ENCODE measurements at regions not wholly inside any gene's neighbourhood (a gene's known extent, or its start where the extent isn't known, plus 50 kb on each side); places are given as distances from the start of the nearest gene placed in this dataset.

DNA sequence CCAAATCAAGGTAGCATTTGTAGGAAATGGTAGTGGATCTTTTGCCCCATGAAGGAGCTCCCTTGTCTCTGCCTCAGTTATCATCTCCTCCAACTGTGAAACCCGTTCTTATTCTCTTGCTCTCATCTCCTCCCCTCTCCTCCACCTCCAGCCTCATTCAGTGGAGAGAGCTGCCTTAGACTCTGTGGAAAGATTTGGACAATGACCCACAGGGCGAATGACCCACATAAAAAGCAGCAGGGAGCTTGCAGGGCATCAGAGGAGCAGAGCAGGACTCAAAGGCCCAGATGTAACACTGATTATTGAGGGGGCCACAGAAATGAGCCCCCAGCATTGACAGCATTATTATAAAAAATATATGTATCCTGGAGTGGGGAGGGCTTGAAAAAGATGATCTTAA lies 641.1 kb upstream of the CFAP20DC start:
- intact Hi-C loops (cut with DNase I) = no loop called here
- WGBS, 4 donors = 78 to 83% (median 82%) methylated on average over 2 of the region's 2 CpGs

DNA sequence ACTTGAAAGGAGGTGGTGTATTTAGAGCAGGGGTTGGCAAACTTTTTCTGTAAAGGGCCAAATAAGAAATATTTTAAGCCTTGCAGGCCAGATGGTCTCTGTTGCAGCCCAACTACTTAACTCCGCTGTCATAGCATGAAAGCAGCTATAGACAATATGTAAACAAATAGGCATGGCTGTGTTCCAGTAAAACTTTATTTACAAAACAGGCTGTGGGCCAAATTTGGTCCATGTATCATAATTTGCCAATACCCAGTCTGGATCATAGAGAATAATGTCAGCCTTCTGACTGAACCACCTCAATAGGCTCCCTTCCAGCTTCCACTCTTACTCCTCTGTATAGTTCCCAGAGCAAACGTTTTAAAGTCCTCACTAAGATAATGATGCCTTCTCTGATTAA lies 638.8 kb upstream of the CFAP20DC start:
- 66 to 74% (median 69%) methylated on average over 2 of the region's 2 CpGs for WGBS, 4 donors
- Histone ChIP-seq H3K27ac (no peak overlapping the region), H3K4me3 (no peak overlapping the region), H3K4me1 (replicated peaks in 1 of 2) (no peaks in the 10 kb centered on the region), H3K27me3 (no peaks in the 10 kb centered on the region), H3K36me3 (replicated peaks in 1 of 2) (no peaks in the 10 kb centered on the region), H3K9me3 (replicated peaks in 1 of 3) (no peaks in the 10 kb centered on the region)
- no peak for DNase-seq
- intact Hi-C loops (cut with DNase I) = no loop called here
- TF ChIP-seq CTCF (IDR thresholded peaks at IDR 0.05) (no peak), POLR2A (IDR thresholded peaks at IDR 0.05) (no peak)

More for the DNA sequence above, 641.1 kb upstream of the CFAP20DC start:
- no peaks in the 10 kb centered on the region for H3K36me3 ChIP-seq (replicated peaks in 1 of 2)
- H3K9me3 ChIP-seq (replicated peaks in 1 of 3) = no peaks in the 10 kb centered on the region
- H3K4me1 ChIP-seq (replicated peaks in 1 of 2) = no peaks in the 10 kb centered on the region
- no peak overlapping the region for H3K4me3 ChIP-seq
- no peaks in the 10 kb centered on the region for H3K27me3 ChIP-seq
- TF ChIP-seq CTCF (IDR thresholded peaks at IDR 0.05) = no peak
- TF ChIP-seq POLR2A (IDR thresholded peaks at IDR 0.05) = no peak
- DNase-seq = no peak
- H3K27ac ChIP-seq = no peak overlapping the region

- no peak for DNase-seq
- TF ChIP-seq POLR2A (IDR thresholded peaks at IDR 0.05) (no peak), CTCF (IDR thresholded peaks at IDR 0.05) (no peak)
- WGBS, 4 donors = 85 to 95% (median 90%) methylated on average over 3 of the region's 3 CpGs
Measured at GRCh38 chr3:59685432-59685831, 635.6 kb upstream of the CFAP20DC start.

GRCh38 chr3:59684766-59685165 lies 634.9 kb upstream of the CFAP20DC start:
- intact Hi-C loops (cut with DNase I) = no loop called here
- H3K36me3 ChIP-seq (replicated peaks in 1 of 2) = no peaks in the 10 kb centered on the region
- no peaks in the 10 kb centered on the region for H3K4me1 ChIP-seq (replicated peaks in 1 of 2)
- H3K9me3 ChIP-seq (replicated peaks in 1 of 3) = no peaks in the 10 kb centered on the region
- TF ChIP-seq CTCF (IDR thresholded peaks at IDR 0.05) (no peak), POLR2A (IDR thresholded peaks at IDR 0.05) (no peak)
- H3K27ac ChIP-seq = no peak overlapping the region
- no peak overlapping the region for H3K4me3 ChIP-seq
- WGBS, 4 donors = 74 to 93% (median 81%) methylated on average over 1 of the region's 1 CpG
- H3K27me3 ChIP-seq = no peaks in the 10 kb centered on the region
- DNase-seq = no peak

More at GRCh38 chr3:59685432-59685831, 635.6 kb upstream of the CFAP20DC start:
- H3K4me3 ChIP-seq = no peak overlapping the region
- H3K27ac ChIP-seq = no peak overlapping the region
- H3K9me3 ChIP-seq (replicated peaks in 1 of 3) = no peaks in the 10 kb centered on the region
- no peaks in the 10 kb centered on the region for H3K36me3 ChIP-seq (replicated peaks in 1 of 2)
- intact Hi-C loops (cut with DNase I) = no loop called here
- no peaks in the 10 kb centered on the region for H3K27me3 ChIP-seq
- H3K4me1 ChIP-seq (replicated peaks in 1 of 2) = no peaks in the 10 kb centered on the region
